MCF 10A (cell line): ENCODE measurements at regions not wholly inside any gene's neighbourhood (a gene's known extent, or its start where the extent isn't known, plus 50 kb on each side); places are given as distances from the start of the nearest gene placed in this dataset.
A peak's percentile ranks its signal among the peaks of the same experiment; 100 is the strongest.

ENCODE experiments used
- BruUV-seq: library from RNA; stranded (reverse); fragments of 400-500 nt; replicated peaks from 2 replicates; lab custom pipeline; 2021; lab: Mats Ljungman, UMichigan
- CTCF ChIA-PET: fragments of 300-600 bp; sonication (Branson Sonifier 250); formaldehyde crosslinking; extraction: SDS; loops from one replicate; lab custom pipeline; 2021; ENCODE audit warnings: antibody characterized with exemption, inconsistent platforms; lab: Yijun Ruan, JAX
- POLR2A ChIA-PET: fragments of 300-600, 350-650 bp; sonication (Branson Sonifier 250); formaldehyde crosslinking; extraction: SDS; loops from one replicate; lab custom pipeline; 2020; ENCODE audit warnings: antibody characterized with exemption, inconsistent platforms; lab: Yijun Ruan, JAX
- DNase-seq: peaks from one replicate; pipeline ENCODE4 v3.0.0-alpha.2; 2018; ENCODE audit not compliant: unreplicated experiment
- H3K27ac Mint-ChIP-seq: one replicate; pipeline ENCODE4 v1.8.0; 2022; ENCODE audit warnings: mild to moderate bottlenecking, low read depth, mixed read lengths; ENCODE audit not compliant: unreplicated experiment
- H3K27me3 Mint-ChIP-seq: one replicate; pipeline ENCODE4 v1.8.0; 2022; ENCODE audit warnings: mixed read lengths; ENCODE audit not compliant: insufficient read depth, unreplicated experiment
- H3K36me3 Mint-ChIP-seq: one replicate; pipeline ENCODE4 v1.8.0; 2022; ENCODE audit warnings: mild to moderate bottlenecking, moderate library complexity, mixed read lengths; ENCODE audit not compliant: insufficient read depth, unreplicated experiment
- H3K4me1 Mint-ChIP-seq: one replicate; pipeline ENCODE4 v1.8.0; 2022; ENCODE audit warnings: mixed read lengths; ENCODE audit not compliant: insufficient read depth, unreplicated experiment
- H3K4me3 Mint-ChIP-seq: one replicate; pipeline ENCODE4 v1.8.0; 2022; ENCODE audit warnings: mild to moderate bottlenecking, moderate library complexity, mixed read lengths; ENCODE audit not compliant: unreplicated experiment
- H3K9me3 Mint-ChIP-seq: one replicate; pipeline ENCODE4 v1.8.0; 2022; ENCODE audit warnings: mixed read lengths; ENCODE audit not compliant: unreplicated experiment
- CTCF ChIP-seq: fragments of 200-600 bp; IDR thresholded peaks from one replicate; pipeline ENCODE4 v1.8.0; 2022; ENCODE audit warnings: antibody characterized with exemption, mild to moderate bottlenecking; ENCODE audit not compliant: unreplicated experiment
- intact Hi-C: fragments of 100-400 bp; cut with micrococcal nuclease; formaldehyde crosslinking; loops from 2 replicates; pipeline ENCODE4 v1.14.1; 2022

GRCh38 chrX:8254401-8254800, 83.3 kb upstream of the VCX2 start:
- BruUV-seq: no TSS peak
- no peak overlapping the region for H3K4me3 Mint-ChIP-seq
- DNase-seq: no peak

GRCh38 chrX:8272821-8273220, 101.8 kb upstream of the VCX2 start:
- no TSS peak for BruUV-seq
- H3K36me3 Mint-ChIP-seq: no peaks in the 10 kb centered on the region
- CTCF ChIA-PET: no interaction called here
- no peak overlapping the region for H3K4me3 Mint-ChIP-seq
- H3K9me3 Mint-ChIP-seq: peaks cover 16% of the 10 kb centered on the region
- intact Hi-C loops: no loop called here
- DNase-seq: peak; percentile 41
- POLR2A ChIA-PET: no interaction called here
- no peaks in the 10 kb centered on the region for H3K4me1 Mint-ChIP-seq
- no peak overlapping the region for H3K27ac Mint-ChIP-seq
- TF ChIP-seq CTCF: no peak
- no peaks in the 10 kb centered on the region for H3K27me3 Mint-ChIP-seq

More at GRCh38 chrX:8254401-8254800, 83.3 kb upstream of the VCX2 start:
- CTCF ChIA-PET: interaction anchor here (0.6 kb wide), 1 partner anchor 69 kb away, joined by 3 read pairs; no protein-coding TSS in a partner anchor
- intact Hi-C loops: no loop called here
- H3K27ac Mint-ChIP-seq: no peak overlapping the region
- no peaks in the 10 kb centered on the region for H3K4me1 Mint-ChIP-seq
- no peaks in the 10 kb centered on the region for H3K36me3 Mint-ChIP-seq
- H3K9me3 Mint-ChIP-seq: peaks cover 27% of the 10 kb centered on the region
- POLR2A ChIA-PET: no interaction called here
- no peaks in the 10 kb centered on the region for H3K27me3 Mint-ChIP-seq
- TF ChIP-seq CTCF: no peak

- intact Hi-C loops: no loop called here
- Mint-ChIP-seq H3K4me3 (no peak overlapping the region), H3K9me3 (peaks cover 16% of the 10 kb centered on the region), H3K27ac (no peak overlapping the region), H3K36me3 (no peaks in the 10 kb centered on the region), H3K4me1 (peaks cover 1% of the 10 kb centered on the region), H3K27me3 (no peaks in the 10 kb centered on the region)
- no TSS peak for BruUV-seq
- TF ChIP-seq CTCF: no peak
- DNase-seq: peak; percentile 12
- ChIA-PET POLR2A (no interaction called here), CTCF (no interaction called here)
Observed at GRCh38 chrX:8273451-8273895, 102.4 kb upstream of the VCX2 start.

GRCh38 chrX:8274170-8274569, 103.1 kb upstream of the VCX2 start:
- Mint-ChIP-seq H3K27ac (no peak overlapping the region), H3K36me3 (no peaks in the 10 kb centered on the region), H3K4me1 (peaks cover 5% of the 10 kb centered on the region), H3K4me3 (no peak overlapping the region), H3K9me3 (peaks cover 16% of the 10 kb centered on the region), H3K27me3 (no peaks in the 10 kb centered on the region)
- ChIA-PET CTCF (no interaction called here), POLR2A (no interaction called here)
- no peak for TF ChIP-seq CTCF
- no peak for DNase-seq
- BruUV-seq: no TSS peak
- intact Hi-C loops: no loop called here
